ENCODE measurements at regions not wholly inside any gene's neighbourhood (a gene's known extent, or its start where the extent isn't known, plus 50 kb on each side); places are given as distances from the start of the nearest gene placed in this dataset.

DNA sequence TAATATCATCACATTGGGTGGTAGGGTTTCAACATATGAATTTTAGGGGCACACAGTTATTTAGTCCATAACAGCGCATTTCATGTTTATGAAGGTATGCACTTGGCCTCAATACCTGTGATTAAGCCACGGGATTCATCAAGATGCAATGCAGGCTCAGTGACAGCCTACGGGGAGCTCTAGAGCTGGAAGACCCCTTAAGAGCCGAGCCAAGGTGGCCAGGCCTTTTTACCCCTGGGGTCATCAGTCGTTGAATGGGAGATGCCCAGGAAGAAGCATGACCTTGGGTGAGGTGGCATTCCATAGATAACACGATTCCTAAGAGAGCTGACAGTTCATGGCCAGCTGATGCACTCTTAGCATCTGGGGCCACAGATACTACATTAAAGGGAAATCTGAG is 380.0 kb downstream of the ZNF536 start:
- Histone ChIP-seq H3K4me1 (ENCODE audit: insufficient read depth) (no peaks in the 10 kb centered on the region), H4K20me1 (replicated peaks; ENCODE audit: insufficient read depth) (no peaks in the 10 kb centered on the region)

More for the DNA sequence above, 380.0 kb downstream of the ZNF536 start:
- no peak overlapping the region for H3K4me2 ChIP-seq
- TF ChIP-seq ZNF114 (CRISPR knock-in tag; IDR thresholded peaks at IDR 0.05) = no peak
- no peak for TF ChIP-seq EZH2 (IDR thresholded peaks at IDR 0.05; ENCODE audit: low read depth, unreplicated experiment)
- TF ChIP-seq, protein P1, sequence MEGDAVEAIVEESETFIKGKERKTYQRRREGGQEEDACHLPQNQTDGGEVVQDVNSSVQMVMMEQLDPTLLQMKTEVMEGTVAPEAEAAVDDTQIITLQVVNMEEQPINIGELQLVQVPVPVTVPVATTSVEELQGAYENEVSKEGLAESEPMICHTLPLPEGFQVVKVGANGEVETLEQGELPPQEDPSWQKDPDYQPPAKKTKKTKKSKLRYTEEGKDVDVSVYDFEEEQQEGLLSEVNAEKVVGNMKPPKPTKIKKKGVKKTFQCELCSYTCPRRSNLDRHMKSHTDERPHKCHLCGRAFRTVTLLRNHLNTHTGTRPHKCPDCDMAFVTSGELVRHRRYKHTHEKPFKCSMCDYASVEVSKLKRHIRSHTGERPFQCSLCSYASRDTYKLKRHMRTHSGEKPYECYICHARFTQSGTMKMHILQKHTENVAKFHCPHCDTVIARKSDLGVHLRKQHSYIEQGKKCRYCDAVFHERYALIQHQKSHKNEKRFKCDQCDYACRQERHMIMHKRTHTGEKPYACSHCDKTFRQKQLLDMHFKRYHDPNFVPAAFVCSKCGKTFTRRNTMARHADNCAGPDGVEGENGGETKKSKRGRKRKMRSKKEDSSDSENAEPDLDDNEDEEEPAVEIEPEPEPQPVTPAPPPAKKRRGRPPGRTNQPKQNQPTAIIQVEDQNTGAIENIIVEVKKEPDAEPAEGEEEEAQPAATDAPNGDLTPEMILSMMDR (conservative IDR thresholded peaks at IDR 0.05; ENCODE audit: low read depth in 2 of 2) = no peak
- TF ChIP-seq, protein P2, sequence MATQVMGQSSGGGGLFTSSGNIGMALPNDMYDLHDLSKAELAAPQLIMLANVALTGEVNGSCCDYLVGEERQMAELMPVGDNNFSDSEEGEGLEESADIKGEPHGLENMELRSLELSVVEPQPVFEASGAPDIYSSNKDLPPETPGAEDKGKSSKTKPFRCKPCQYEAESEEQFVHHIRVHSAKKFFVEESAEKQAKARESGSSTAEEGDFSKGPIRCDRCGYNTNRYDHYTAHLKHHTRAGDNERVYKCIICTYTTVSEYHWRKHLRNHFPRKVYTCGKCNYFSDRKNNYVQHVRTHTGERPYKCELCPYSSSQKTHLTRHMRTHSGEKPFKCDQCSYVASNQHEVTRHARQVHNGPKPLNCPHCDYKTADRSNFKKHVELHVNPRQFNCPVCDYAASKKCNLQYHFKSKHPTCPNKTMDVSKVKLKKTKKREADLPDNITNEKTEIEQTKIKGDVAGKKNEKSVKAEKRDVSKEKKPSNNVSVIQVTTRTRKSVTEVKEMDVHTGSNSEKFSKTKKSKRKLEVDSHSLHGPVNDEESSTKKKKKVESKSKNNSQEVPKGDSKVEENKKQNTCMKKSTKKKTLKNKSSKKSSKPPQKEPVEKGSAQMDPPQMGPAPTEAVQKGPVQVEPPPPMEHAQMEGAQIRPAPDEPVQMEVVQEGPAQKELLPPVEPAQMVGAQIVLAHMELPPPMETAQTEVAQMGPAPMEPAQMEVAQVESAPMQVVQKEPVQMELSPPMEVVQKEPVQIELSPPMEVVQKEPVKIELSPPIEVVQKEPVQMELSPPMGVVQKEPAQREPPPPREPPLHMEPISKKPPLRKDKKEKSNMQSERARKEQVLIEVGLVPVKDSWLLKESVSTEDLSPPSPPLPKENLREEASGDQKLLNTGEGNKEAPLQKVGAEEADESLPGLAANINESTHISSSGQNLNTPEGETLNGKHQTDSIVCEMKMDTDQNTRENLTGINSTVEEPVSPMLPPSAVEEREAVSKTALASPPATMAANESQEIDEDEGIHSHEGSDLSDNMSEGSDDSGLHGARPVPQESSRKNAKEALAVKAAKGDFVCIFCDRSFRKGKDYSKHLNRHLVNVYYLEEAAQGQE (IDR thresholded peaks at IDR 0.05; ENCODE audit: unreplicated experiment) = no peak
- TF ChIP-seq, protein P3, sequence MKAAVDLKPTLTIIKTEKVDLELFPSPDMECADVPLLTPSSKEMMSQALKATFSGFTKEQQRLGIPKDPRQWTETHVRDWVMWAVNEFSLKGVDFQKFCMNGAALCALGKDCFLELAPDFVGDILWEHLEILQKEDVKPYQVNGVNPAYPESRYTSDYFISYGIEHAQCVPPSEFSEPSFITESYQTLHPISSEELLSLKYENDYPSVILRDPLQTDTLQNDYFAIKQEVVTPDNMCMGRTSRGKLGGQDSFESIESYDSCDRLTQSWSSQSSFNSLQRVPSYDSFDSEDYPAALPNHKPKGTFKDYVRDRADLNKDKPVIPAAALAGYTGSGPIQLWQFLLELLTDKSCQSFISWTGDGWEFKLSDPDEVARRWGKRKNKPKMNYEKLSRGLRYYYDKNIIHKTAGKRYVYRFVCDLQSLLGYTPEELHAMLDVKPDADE (IDR thresholded peaks at IDR 0.05) = no peak
- no peak for TF ChIP-seq NANOG (IDR thresholded peaks at IDR 0.05; ENCODE audit: borderline replicate concordance)
- TF ChIP-seq EZH2phosphoT487 (IDR thresholded peaks at IDR 0.05; ENCODE audit: unreplicated experiment) = no peak
- Mint-ChIP-seq H3K9me3 (peaks cover 8% of the 10 kb centered on the region), H3K4me1 (no peaks in the 10 kb centered on the region), H3K27ac (no peak overlapping the region), H3K4me3 (no peak overlapping the region), H3K36me3 (ENCODE audit: low read depth) (no peaks in the 10 kb centered on the region; the same call in 1 of the 3 replicates), H3K27me3 (ENCODE audit: insufficient read depth, low read depth, poor library complexity) (peaks cover 5% of the 10 kb centered on the region)
- no peak overlapping the region for H2AFZ ChIP-seq
- H3K27ac ChIP-seq (ENCODE audit: low read depth) = no peak overlapping the region
- H3K36me3 ChIP-seq (ENCODE audit: insufficient read depth) = no peaks in the 10 kb centered on the region
- DNase-seq (ENCODE audit: low spot score) (no peak), ATAC-seq (no peak)
- no peak overlapping the region for H3K4me3 ChIP-seq
- no peaks in the 10 kb centered on the region for H3K79me2 ChIP-seq (replicated peaks; ENCODE audit: insufficient read depth)
- no peaks in the 10 kb centered on the region for H3F3A ChIP-seq (replicated peaks; ENCODE audit: low read depth)
- peaks cover 17% of the 10 kb centered on the region for H3K9me2 ChIP-seq (ENCODE audit: insufficient read depth)
- H3K27me3 ChIP-seq (ENCODE audit: insufficient read depth) = no peaks in the 10 kb centered on the region
